ENCODE measurements at regions not wholly inside any gene's neighbourhood (a gene's known extent, or its start where the extent isn't known, plus 50 kb on each side); places are given as distances from the start of the nearest gene placed in this dataset.
"Not testable (repeated sequence)": the region's sequence is repeated elsewhere in the genome, so short reads cannot be mapped to it uniquely, and the experiment has no call there.

DNA sequence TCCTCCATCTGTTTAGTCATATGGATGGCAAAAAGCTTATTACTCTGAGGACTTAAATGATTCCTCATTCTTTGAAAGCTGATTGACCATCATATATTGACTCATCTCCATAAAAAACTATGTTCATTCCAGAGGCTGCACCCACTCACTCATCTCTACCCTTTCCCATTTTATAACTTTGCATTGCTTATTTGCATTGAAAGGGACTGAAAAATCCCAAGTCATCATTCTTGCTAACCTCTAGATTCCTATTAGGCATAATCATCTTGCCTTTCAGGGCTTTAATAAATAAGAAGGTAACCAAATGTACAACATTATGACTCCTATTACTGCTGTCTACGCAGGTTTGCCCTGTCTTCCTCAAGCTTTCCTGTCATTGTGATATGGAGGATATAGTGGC lies 1180.3 kb upstream of the B3GALT2 start:
- Histone ChIP-seq H3K4me1 (no peaks in the 10 kb centered on the region), H3K27me3 (no peaks in the 10 kb centered on the region), H3K9me3 (no peaks in the 10 kb centered on the region), H3K4me3 (no peak overlapping the region), H3K27ac (no peak overlapping the region), H3K36me3 (no peaks in the 10 kb centered on the region)
- 91% methylated on average over 1 of the region's 1 CpG for WGBS
- DNase-seq (ENCODE audit: low spot score in 2 of 2): no peak
- TF ChIP-seq EP300 (IDR thresholded peaks at IDR 0.05) (no peak), POLR2AphosphoS5 (IDR thresholded peaks at IDR 0.05) (no peak), POLR2A (IDR thresholded peaks at IDR 0.05) (no peak)

DNA sequence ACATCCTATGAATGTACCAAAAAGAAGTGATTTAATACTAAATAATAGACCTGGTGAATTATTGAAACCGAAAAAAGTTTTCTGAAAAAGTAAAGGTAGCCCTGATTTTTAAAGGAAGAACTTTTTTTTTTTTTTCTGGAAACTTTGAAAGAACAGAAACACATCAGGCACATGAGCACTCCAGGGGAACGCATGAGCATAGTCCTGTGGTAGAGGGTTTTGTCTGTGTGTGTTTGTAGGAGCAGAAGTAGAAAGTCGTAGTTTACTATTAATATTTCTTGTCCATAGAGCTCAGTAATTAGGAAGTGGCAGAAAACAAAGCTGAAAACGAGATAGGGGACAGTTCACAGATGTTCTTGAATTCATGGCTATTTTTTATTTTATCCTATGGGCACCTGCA lies 1175.9 kb upstream of the B3GALT2 start:
- TF ChIP-seq EP300 (IDR thresholded peaks at IDR 0.05): no peak
- TF ChIP-seq, protein P1, sequence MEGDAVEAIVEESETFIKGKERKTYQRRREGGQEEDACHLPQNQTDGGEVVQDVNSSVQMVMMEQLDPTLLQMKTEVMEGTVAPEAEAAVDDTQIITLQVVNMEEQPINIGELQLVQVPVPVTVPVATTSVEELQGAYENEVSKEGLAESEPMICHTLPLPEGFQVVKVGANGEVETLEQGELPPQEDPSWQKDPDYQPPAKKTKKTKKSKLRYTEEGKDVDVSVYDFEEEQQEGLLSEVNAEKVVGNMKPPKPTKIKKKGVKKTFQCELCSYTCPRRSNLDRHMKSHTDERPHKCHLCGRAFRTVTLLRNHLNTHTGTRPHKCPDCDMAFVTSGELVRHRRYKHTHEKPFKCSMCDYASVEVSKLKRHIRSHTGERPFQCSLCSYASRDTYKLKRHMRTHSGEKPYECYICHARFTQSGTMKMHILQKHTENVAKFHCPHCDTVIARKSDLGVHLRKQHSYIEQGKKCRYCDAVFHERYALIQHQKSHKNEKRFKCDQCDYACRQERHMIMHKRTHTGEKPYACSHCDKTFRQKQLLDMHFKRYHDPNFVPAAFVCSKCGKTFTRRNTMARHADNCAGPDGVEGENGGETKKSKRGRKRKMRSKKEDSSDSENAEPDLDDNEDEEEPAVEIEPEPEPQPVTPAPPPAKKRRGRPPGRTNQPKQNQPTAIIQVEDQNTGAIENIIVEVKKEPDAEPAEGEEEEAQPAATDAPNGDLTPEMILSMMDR (IDR thresholded peaks at IDR 0.05): no peak
- H3K27me3 ChIP-seq: no peaks in the 10 kb centered on the region
- no peaks in the 10 kb centered on the region for H3K9me3 ChIP-seq
- no peaks in the 10 kb centered on the region for H3K4me1 ChIP-seq
- H3K36me3 ChIP-seq: no peaks in the 10 kb centered on the region
- 62% methylated on average over 4 of the region's 4 CpGs for WGBS
- no peak for DNase-seq (ENCODE audit: low spot score in 2 of 2)
- H3K4me3 ChIP-seq: no peak overlapping the region
- no peak overlapping the region for H3K27ac ChIP-seq

- no peak for DNase-seq (ENCODE audit: low spot score in 2 of 2)
- no peak overlapping the region for H3K4me3 ChIP-seq
- WGBS: 46% methylated on average over 5 of the region's 5 CpGs
- H3K27me3 ChIP-seq: no peaks in the 10 kb centered on the region
- no peak for TF ChIP-seq POLR2A (IDR thresholded peaks at IDR 0.05)
- TF ChIP-seq POLR2AphosphoS5 (IDR thresholded peaks at IDR 0.05): no peak
- TF ChIP-seq, protein P1 (IDR thresholded peaks at IDR 0.05): no peak
- no peak for TF ChIP-seq EP300 (IDR thresholded peaks at IDR 0.05)
- no peak overlapping the region for H3K27ac ChIP-seq
- no peaks in the 10 kb centered on the region for H3K4me1 ChIP-seq
- H3K9me3 ChIP-seq: no peaks in the 10 kb centered on the region
- no peaks in the 10 kb centered on the region for H3K36me3 ChIP-seq
Measured at GRCh38 chr1:194361374-194362131, 1175.1 kb upstream of the B3GALT2 start.

DNA sequence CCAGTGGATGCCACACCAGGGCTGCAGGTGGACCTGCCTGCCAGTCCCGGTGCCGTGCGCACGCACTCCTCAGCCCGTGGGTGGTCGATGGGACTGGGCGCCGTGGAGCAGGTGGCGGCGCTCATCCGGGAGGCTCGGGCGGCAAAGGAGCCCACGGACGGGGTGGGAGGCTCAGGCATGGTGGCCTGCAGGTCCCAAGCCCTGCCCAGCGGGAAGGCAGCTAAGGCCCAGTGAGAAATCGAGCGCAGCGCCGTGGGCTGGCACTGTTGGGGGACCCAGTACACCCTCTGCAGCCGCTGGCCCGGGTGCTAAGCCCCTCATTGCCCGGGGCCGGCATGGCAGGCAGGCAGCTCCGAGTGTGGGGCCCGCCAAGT lies 1171.8 kb upstream of the B3GALT2 start:
- TF ChIP-seq, protein P1 (IDR thresholded peaks at IDR 0.05): no peak
- TF ChIP-seq POLR2AphosphoS5 (IDR thresholded peaks at IDR 0.05): no peak
- no peak for TF ChIP-seq POLR2A (IDR thresholded peaks at IDR 0.05)
- TF ChIP-seq EP300 (IDR thresholded peaks at IDR 0.05): no peak
- 96% methylated on average over 9 of the region's 26 CpGs for WGBS

GRCh38 chr1:194357573-194358207 lies 1171.3 kb upstream of the B3GALT2 start:
- H3K4me1 ChIP-seq; H3K9me3 ChIP-seq; H3K27me3 ChIP-seq; DNase-seq (ENCODE audit: low spot score in 2 of 2); H3K27ac ChIP-seq; H3K36me3 ChIP-seq; H3K4me3 ChIP-seq: not testable (repeated sequence)
- WGBS: 96% methylated on average over 25 of the region's 25 CpGs

More for the DNA sequence above, 1171.8 kb upstream of the B3GALT2 start:
- H3K9me3 ChIP-seq: no peaks in the 10 kb centered on the region
- no peaks in the 10 kb centered on the region for H3K36me3 ChIP-seq
- no peak overlapping the region for H3K27ac ChIP-seq
- H3K27me3 ChIP-seq: no peaks in the 10 kb centered on the region
- no peak overlapping the region for H3K4me3 ChIP-seq
- H3K4me1 ChIP-seq: no peaks in the 10 kb centered on the region
- no peak for DNase-seq (ENCODE audit: low spot score in 2 of 2)

DNA sequence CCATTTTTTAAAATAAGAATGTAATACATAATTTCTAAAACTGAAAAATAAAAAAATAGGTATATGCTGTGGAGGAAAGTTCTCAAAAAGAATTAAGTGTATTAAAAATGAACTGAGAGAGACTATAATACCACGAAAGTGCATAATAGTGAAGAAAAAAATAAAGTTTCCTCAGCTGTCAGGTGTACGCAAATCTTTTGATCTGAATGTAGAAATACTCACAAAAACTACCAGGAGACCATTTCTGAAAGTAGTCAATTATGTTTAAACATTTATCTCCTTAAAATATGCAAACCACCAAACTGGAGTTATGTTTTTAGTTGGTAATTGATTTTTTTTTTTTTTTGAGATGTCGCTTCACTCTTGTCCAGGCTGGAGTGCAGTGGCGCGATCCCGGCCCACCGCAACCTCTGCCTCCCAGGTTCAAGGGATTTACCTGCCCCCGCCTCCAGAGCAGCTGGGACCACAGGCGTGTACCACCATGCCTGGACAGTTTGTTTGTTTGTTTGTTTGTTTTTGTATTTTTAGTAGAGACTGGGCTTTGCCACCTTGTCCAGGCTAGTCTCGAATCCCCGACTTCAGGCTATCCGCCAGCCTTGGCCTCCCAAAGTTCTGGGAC lies 1169.2 kb upstream of the B3GALT2 start:
- Histone ChIP-seq H3K27ac (no peak overlapping the region), H3K4me3 (no peak overlapping the region), H3K4me1 (no peaks in the 10 kb centered on the region), H3K27me3 (no peaks in the 10 kb centered on the region), H3K36me3 (no peaks in the 10 kb centered on the region), H3K9me3 (no peaks in the 10 kb centered on the region)
- DNase-seq (ENCODE audit: low spot score in 2 of 2): no peak
- WGBS: 83% methylated on average over 12 of the region's 12 CpGs
- TF ChIP-seq POLR2AphosphoS5 (IDR thresholded peaks at IDR 0.05): no peak
- no peak for TF ChIP-seq EP300 (IDR thresholded peaks at IDR 0.05)
- no peak for TF ChIP-seq POLR2A (IDR thresholded peaks at IDR 0.05)
- TF ChIP-seq, protein P1 (IDR thresholded peaks at IDR 0.05): no peak
